HG03520 (cell line): ENCODE measurements at regions not wholly inside any gene's neighbourhood (a gene's known extent, or its start where the extent isn't known, plus 50 kb on each side); places are given as distances from the start of the nearest gene placed in this dataset.

Experiments used
- ATAC-seq: cut with Tn5 transposase; IDR thresholded peaks from one replicate; pipeline ENCODE4 v1.9.1; 2021; ENCODE audit warnings: mild to moderate bottlenecking, moderate library complexity; ENCODE audit not compliant: unreplicated experiment

GRCh38 chrX:106341823-106342222 is 173.7 kb downstream of the PWWP3B start:
- ATAC-seq: no peak

DNA sequence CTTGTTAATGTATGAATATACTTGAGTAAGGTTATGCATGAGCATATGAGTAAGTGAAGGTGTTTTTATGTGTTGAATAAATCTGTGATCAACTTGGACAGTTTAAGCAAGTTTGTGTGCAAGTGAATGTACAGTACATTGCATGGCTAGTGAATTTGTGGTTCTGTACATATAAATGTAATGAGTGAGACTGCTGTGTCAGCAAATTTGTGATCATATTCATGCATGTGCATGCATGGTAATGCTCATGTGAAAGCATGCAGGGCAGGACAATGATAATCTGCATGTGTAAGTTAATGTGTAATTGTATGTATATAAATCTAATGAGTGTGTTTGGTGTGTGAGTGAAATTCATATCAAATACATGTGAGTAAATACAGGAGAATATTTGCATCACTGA is 188.5 kb downstream of the PWWP3B start:
- no peak for ATAC-seq

- no peak for ATAC-seq
These were observed 195.1 kb downstream of the PWWP3B start for GRCh38 chrX:106363214-106363613.

DNA sequence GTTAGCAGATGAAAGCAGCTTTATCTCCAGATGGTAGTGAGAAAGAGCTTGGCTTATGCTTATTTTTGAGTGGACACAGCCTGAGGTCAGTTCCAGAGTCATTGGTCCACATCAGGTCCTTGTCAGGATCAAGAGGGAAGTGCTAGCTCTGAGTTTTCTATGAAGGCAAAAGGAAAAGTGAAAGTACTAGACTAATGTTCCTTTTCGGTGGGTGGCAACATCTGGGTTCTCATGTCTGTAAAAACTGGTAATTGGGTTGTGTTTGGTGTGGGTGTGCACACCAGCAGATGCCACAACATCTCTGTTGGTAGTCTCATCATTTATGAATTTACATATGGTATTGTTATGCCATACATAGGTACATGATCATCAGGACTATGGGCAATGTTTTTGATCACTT is 210.5 kb downstream of the PWWP3B start:
- peak; percentile 73 for ATAC-seq

- no peak for ATAC-seq
These were observed 220.4 kb upstream of the RADX start for GRCh38 chrX:106391284-106391911.

DNA sequence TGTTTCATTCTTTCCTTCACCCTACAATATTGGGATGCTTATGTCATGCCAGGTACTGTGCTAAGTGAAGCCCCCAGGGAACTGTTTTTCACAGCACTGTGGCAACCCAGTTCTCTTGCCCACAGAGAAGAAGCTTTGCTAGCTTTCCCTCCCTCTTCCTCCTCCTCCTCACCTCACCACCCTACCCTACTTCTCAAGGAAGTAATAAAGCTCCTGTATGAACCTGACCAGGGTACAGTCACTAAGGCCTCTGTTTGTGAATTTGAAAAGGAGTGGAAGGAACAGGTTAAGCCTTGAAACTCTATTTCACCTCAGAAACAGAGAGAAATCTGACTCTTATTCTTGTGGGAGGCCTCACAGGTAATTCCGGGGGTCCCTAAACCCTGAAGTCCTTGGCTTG is 219.4 kb upstream of the RADX start:
- no peak for ATAC-seq

- ATAC-seq: no peak
These were observed 213.8 kb upstream of the RADX start for GRCh38 chrX:106397788-106398538.

- ATAC-seq: no peak
These were observed 209.7 kb upstream of the RADX start for GRCh38 chrX:106401965-106402559.

GRCh38 chrX:106404512-106404911 is 207.3 kb upstream of the RADX start:
- ATAC-seq: no peak

DNA sequence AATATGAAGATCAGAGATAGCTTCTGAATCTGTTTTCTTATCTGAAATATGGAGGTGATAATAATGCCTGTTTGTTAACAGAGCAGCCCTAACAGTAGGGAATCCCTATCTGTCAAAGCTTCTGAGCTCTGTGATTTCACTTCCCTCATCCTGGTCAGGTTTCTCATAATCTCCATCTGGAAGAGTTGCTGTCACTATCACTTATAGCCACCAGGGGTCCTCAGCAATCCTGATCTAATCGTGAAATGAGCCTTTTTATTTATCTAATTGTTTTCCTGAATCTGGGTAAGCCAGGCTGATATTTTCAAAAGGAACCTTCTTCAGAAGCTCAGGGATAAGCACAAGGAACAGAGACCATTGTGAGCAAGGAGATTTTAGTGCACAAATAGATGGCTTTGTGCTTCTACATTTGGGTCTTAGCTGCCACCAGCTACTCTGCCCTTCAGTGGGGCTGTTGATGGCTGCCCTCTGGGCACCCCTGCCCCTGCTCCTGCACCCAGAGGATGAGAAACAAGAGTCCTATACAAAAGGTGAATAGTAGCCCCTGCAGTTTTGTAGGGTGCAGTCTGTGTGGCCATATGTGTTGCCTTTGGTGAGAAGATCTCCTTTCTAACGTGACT is 196.4 kb upstream of the RADX start:
- ATAC-seq: peak; percentile 90

DNA sequence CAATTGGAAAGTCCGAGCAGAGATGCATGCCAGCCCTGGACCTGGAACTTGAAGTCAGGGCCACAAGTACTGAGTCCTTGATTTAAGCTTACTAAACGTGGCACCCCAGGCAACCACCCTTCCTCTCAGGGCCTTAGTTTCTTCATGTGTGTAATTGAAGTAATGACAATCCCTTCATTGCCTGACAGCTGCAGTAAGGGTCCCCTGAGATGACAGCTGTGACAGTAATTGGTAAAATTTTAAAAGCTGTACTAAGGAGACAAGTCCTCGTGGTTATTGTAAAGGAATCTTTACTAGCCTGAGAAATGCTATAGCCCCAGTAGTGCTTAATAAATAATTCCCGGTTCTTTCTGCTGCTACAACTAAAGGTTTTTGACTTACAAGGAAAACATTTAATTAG is 175.1 kb upstream of the RADX start:
- ATAC-seq: no peak

GRCh38 chrX:106437407-106437806 is 174.4 kb upstream of the RADX start:
- ATAC-seq: no peak

GRCh38 chrX:106450405-106450804 is 161.4 kb upstream of the RADX start:
- no peak for ATAC-seq

DNA sequence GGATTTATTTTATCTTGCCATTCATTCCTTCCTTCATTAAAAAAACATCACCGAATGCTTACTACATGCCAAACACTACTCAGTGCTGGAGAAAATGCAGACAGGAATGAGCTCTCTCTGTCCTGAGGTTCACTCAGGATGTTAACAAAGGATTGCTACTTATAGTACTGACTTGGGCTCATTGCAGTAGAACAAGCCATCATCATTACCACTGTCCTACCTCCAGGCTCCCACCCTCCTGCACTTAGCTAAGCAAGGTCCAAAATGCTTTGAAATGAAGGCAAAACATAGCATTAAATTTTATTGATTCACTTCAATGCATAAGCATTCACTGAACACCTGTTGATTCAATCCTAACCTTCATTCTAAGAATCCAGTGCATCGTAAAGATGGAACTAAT is 159.8 kb upstream of the RADX start:
- no peak for ATAC-seq

- no peak for ATAC-seq
These were observed 156.8 kb upstream of the RADX start for GRCh38 chrX:106454991-106455390.

- ATAC-seq: no peak
These were observed 154.0 kb upstream of the RADX start for GRCh38 chrX:106457802-106458201.

DNA sequence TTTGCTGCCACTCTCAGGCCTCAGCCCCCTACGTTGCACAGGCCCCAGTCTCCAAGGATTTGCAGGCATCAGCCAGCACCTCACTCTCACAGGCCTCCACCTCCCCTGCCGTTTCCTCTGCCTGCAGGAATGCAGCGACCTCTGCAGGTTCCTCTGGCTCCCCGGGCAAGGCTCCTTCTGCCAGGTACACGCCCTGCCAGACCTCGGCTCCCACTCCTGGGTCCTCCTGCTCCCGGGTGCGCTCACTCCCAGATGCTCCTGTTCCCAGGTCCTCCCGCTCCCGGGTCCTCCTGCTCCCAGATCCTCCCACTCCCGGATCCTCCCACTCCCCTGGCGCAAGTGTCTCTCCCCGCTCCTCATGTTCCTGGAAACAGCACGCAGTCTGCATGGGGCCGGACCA is 144.4 kb upstream of the RADX start:
- no peak for ATAC-seq

GRCh38 chrX:106467943-106468342 is 143.8 kb upstream of the RADX start:
- no peak for ATAC-seq

DNA sequence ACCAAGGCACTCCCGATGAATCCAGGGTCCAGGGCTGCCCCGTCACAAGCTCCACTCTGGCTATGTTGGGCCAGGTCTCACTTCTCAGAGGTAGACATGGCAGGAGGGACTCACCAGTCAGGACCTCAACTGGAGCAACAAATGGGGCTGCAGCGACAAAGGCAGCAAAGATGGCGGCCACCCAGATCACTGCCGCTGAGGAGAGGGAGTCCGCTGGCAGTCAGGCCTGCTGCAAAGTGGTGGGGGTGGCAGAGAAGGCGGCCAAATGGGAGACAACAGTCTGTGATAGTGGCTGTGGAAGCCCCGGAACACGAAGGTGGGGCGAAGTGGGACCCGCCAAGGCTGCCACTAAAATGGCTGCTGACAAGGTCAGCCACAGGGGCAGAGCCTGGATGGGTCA is 143.3 kb upstream of the RADX start:
- no peak for ATAC-seq

DNA sequence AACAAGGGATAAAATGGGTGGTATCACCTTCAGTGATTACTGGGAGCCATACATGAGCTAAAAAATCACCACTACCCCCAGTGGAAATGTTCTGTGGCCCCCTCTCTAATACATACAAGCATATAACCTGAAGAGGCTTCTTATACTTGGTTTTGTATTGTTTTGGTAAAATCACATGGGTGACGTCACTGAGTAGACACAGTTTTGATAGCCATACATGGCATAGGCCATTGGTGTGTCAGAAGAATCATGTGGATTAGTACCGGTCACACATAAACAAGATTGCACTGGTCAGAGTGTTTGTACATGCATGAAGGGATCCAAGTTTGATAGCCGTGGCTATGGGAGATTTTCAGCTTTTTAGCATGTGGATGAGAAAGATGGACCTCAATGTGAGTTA is 131.9 kb upstream of the RADX start:
- no peak for ATAC-seq

DNA sequence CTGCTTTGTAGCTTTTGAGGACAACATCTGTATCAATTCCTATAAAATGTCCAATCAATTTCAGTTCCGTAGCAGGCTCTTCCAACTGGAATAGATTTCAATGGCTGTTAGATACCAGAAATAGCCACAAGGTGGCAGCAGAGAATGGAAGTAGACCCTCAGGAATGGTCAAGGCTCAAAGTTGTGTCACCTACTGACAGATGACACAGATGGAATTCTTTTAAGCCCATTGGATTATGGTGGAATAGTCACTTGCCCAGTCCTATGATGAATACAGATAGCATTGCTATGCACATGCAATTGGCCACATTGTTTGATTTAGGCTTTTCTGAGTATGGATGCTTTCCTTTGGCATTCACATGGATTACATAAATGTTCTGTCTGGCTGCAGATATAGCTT is 130.4 kb upstream of the RADX start:
- ATAC-seq: no peak

DNA sequence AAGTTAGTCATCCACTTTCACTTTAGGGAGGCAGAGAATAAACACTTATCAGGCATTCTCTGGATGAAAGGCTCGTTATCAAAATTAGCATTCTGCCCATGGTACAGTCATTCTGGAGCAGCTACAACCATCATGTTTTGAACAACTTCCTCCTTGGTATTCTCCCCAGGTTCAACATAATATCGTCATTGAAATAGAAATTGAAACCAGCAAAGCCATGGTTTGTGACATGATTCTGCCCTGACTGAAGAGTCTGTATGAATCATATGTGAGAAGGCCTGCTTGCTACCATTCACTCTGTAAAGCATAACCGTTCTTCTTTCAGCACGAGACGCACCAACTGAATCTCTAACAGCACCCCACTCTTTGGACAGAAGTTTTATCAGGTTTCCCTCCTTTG is 127.5 kb upstream of the RADX start:
- ATAC-seq: peak; percentile 97
